ENCODE measurements at regions not wholly inside any gene's neighbourhood (a gene's known extent, or its start where the extent isn't known, plus 50 kb on each side); places are given as distances from the start of the nearest gene placed in this dataset.

DNA sequence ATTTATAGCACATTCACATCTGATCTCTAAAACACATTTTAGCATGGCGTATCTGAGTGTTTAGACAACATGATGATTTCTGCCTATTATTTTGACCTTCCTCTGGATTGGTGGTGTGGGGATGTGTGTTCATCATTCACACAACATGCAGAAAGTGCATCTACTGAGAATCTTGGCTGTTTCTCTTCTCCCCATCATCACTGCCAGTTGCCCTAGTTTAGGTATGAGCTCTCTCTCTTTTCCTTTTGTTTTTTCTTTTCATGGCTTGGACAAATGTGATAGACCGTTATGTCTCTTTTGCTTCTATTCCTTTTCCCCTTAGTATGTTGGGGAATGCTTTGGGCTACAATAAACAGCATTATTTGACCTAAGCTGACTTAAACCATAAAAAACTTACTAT lies 239.2 kb upstream of the FZD8 start:
- TF ChIP-seq, protein P1, sequence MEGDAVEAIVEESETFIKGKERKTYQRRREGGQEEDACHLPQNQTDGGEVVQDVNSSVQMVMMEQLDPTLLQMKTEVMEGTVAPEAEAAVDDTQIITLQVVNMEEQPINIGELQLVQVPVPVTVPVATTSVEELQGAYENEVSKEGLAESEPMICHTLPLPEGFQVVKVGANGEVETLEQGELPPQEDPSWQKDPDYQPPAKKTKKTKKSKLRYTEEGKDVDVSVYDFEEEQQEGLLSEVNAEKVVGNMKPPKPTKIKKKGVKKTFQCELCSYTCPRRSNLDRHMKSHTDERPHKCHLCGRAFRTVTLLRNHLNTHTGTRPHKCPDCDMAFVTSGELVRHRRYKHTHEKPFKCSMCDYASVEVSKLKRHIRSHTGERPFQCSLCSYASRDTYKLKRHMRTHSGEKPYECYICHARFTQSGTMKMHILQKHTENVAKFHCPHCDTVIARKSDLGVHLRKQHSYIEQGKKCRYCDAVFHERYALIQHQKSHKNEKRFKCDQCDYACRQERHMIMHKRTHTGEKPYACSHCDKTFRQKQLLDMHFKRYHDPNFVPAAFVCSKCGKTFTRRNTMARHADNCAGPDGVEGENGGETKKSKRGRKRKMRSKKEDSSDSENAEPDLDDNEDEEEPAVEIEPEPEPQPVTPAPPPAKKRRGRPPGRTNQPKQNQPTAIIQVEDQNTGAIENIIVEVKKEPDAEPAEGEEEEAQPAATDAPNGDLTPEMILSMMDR (IDR thresholded peaks at IDR 0.05 in 2 of 3, conservative IDR thresholded peaks at IDR 0.05 in 1 of 3; ENCODE audit: control insufficient read depth in 2 of 3, extremely low read depth in 1 of 3, insufficient read depth in 1 of 3, low read depth in 3 of 3, low read length in 3 of 3) = no peak
- TF ChIP-seq EZH2 (IDR thresholded peaks at IDR 0.05; ENCODE audit: borderline replicate concordance, control insufficient read depth, low read depth, low read length) (no peak), PAX8 (IDR thresholded peaks at IDR 0.05) (no peak), HCFC1 (IDR thresholded peaks at IDR 0.05; ENCODE audit: low read length) (no peak), SMC3 (IDR thresholded peaks at IDR 0.05; ENCODE audit: borderline replicate concordance, low read length) (no peak)
- TF ChIP-seq, protein P2, sequence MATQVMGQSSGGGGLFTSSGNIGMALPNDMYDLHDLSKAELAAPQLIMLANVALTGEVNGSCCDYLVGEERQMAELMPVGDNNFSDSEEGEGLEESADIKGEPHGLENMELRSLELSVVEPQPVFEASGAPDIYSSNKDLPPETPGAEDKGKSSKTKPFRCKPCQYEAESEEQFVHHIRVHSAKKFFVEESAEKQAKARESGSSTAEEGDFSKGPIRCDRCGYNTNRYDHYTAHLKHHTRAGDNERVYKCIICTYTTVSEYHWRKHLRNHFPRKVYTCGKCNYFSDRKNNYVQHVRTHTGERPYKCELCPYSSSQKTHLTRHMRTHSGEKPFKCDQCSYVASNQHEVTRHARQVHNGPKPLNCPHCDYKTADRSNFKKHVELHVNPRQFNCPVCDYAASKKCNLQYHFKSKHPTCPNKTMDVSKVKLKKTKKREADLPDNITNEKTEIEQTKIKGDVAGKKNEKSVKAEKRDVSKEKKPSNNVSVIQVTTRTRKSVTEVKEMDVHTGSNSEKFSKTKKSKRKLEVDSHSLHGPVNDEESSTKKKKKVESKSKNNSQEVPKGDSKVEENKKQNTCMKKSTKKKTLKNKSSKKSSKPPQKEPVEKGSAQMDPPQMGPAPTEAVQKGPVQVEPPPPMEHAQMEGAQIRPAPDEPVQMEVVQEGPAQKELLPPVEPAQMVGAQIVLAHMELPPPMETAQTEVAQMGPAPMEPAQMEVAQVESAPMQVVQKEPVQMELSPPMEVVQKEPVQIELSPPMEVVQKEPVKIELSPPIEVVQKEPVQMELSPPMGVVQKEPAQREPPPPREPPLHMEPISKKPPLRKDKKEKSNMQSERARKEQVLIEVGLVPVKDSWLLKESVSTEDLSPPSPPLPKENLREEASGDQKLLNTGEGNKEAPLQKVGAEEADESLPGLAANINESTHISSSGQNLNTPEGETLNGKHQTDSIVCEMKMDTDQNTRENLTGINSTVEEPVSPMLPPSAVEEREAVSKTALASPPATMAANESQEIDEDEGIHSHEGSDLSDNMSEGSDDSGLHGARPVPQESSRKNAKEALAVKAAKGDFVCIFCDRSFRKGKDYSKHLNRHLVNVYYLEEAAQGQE (IDR thresholded peaks at IDR 0.05; ENCODE audit: low read depth, low read length) = no peak
